ENCODE measurements at regions not wholly inside any gene's neighbourhood (a gene's known extent, or its start where the extent isn't known, plus 50 kb on each side); places are given as distances from the start of the nearest gene placed in this dataset.

DNA sequence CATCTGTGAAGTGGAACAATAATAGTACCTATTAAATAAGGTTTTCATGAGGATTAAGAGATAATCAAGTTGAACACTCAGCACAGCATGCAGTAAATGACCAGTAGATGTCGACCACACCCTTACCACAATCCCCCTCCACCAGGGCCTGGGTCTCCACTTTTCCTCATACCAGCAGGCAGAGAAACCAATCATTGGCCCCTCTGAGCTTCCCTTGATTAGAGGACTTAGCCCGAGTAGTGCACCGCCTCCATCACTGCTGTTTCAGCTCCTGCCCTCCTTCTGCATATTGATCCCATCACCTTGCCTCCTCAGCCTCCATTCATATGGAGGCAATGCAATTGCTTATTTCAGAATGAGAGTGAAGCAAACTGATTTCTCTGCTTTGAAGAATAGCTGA is 96.5 kb upstream of the CDH11 start:
- no peak for ATAC-seq
- intact Hi-C loops (cut with DNase I) = no loop called here
- no peak for DNase-seq

DNA sequence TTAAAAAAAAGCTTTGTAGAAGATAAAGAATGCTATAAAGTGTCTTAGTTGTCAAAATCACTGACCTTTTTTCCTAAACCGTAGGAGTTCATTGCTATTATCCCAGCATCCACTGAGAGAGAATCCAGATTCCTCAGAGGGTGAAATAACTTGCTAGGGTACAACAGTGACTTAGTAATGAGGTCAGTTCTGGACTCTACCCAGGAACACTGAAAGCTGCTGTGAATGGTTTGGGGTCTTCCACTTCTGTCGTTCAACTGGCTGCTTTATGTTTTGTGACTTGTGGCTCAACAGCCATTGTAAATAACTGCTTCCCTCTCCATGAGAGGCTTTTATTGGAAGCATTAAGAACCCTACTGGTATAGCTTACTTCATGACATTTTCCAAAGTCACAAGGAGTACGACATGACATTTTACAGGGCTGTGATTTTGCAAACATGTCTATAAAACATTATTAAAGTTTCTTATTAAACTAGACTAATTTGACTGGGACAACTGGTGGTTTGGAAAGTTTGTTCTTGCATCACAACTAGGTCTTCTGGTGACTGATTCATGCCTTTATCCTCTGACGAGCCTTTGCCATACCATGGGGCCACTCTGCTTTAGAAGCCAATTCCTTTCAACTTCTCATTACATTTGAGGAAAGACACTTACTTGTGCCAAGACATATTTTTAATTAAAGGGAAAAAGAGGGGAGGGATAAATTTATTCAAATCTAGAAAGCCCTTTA is 92.2 kb upstream of the CDH11 start:
- intact Hi-C loops (cut with DNase I) = no loop called here
- DNase-seq (no peak), ATAC-seq (no peak)

DNA sequence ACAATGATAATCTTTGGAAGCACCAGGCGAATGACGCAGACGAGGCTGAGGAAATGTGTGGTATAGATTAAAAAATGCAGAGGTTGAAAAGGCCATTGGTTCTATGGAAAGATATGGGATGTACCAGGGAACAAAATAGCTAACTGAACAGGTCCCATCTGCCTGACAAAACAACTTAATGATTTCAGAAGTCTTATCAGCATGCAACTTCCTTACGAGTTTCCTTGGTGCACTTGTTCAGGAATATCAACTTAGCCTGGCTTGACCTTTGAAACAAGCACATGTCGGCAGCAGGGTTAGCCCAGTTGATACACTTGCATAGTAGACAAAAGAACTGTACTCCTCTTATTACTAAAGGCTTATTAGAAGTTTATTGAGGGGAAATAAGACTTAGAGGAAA is 90.9 kb upstream of the CDH11 start:
- no peak for DNase-seq
- intact Hi-C loops (cut with DNase I) = no loop called here
- no peak for ATAC-seq

DNA sequence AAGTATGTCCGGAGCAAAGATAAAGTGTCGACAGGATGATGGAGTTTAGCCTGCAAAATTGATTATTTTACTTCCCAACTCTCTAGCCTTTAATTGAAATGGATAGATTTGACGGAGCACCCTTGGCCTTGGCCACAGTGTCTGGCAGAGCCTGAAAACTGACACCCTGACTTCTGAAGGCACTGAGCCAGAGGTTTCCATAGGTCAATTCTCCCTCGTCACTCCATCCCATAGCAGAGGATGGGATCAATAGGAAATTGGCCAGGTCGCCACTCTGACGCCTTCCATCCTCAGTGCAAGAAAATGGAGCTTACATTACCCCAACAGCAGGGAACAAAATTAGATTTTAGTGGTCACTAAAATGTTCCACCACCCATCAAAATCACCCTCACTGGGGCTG is 90.4 kb upstream of the CDH11 start:
- ATAC-seq = no peak
- intact Hi-C loops (cut with DNase I) = no loop called here
- DNase-seq = no peak

DNA sequence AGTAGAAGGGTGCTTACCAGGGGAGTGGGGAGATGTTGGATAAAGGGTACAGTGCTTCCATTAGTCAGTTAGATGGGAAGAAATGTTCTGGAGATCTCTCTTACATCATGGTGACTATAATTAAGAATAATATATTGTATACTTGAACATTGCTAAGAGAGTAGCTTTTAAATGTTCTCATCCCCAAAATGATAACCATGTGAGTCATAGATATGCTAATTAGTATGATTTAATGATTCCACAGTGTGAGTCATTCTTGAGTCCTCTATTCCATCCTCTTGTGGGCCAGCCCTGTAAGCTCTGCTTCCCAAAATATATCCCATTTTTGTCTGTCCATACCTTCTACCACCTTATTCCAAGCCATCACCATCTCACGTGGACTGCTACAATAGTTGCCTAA is 80.6 kb upstream of the CDH11 start:
- DNase-seq (no peak), ATAC-seq (peak in 1 of 2 donors; percentile 51)
- intact Hi-C loops (cut with DNase I) = no loop called here

DNA sequence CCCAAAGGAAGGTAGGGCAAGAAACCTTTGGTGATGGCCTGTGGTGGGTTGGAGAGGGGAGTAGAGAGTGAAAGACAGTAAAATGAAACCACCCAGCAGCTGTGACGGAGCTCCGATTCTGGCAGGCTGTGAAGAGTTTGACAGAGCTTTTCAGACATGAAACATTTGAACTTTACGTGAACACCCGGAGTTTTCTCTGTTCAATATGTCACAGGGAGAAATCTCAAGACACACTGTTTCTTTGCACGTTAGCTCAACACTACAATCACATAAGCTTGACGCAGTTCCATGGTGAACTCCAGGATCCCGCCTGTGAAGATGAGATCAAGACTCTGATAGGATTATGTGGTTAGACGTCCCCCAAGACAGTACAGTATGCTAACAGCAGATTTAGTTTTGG is 79.6 kb upstream of the CDH11 start:
- intact Hi-C loops (cut with DNase I) = no loop called here
- no peak for ATAC-seq
- DNase-seq = no peak

DNA sequence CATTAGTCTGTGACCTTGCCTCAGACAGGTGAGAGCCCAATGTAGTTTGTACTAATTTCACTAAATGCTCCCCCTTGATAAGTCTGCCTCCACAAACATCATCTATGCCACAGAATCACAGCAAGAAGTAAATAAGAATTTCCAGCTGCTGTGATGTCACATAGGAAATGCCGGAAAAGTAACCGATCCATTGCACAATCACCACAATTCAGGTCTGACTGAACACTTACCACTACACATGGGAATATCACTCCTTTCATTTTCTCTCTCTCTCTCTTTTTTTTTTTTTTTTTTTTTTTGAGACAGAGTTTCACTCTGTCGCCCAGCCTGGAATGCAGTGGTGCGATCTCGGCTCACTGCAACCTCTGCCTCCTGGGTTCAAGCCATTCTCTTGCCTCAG is 79.0 kb upstream of the CDH11 start:
- ATAC-seq = no peak
- intact Hi-C loops (cut with DNase I) = no loop called here
- no peak for DNase-seq

DNA sequence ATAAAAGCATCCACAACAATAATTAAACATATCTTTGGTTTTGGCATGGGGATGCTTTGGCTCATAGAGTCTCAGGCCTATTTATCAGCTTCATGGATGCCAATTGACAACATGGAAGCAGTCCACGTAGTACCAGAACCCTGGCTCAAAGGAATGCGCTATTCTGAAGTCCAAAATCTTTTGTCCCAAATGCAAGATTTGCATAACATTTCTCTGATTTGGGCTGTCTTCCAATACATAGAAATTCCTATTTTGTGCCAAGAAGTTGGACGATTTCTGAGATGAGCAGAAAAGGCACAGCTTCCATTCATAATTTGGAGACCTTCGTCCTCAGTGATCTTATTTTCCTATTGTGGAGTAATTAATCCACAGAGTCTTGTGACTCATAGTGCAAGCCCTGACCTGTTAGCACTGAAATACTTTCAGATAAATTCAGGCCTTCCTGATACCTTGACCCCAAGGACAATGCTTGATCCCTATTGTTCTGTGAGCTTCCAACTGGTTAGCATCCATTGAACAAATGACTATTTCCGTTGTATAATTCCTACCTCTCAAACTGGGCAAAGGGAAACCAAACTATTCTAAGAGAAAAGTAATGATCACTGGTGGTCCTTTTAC is 78.4 kb upstream of the CDH11 start:
- DNase-seq (no peak), ATAC-seq (no peak)
- intact Hi-C loops (cut with DNase I) = no loop called here

DNA sequence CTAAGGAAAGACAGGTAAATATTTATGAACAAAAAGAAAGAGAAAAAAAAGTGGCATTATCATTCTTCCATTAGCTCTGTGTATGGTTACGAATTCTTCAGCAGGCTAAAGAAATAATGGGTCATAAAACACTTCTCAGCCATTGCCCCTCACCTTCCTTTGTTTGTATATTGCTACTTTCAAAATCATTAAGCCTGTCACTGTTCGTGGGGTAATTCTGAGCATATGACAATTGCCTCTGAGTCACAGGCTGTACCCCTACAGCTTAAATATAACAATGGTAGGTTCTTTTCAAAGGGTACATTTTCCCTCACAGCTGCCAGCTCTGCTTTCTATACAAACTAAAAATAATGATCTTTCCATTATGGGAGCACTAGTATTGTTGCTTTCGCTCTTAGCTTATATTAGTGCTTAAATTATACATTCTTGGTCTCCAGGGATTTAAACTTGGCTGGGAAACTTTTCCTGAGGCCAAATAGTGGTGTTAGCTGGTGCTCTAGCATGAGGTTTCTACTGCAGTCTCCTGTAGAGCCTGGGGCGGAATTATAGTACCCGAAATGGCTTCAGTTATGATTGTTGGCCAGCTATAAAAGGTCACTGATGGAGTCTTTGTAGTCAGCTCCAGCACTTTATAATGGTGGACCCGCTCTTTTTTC is 74.7 kb upstream of the CDH11 start:
- intact Hi-C loops (cut with DNase I) = no loop called here
- ATAC-seq (no peak), DNase-seq (no peak)

DNA sequence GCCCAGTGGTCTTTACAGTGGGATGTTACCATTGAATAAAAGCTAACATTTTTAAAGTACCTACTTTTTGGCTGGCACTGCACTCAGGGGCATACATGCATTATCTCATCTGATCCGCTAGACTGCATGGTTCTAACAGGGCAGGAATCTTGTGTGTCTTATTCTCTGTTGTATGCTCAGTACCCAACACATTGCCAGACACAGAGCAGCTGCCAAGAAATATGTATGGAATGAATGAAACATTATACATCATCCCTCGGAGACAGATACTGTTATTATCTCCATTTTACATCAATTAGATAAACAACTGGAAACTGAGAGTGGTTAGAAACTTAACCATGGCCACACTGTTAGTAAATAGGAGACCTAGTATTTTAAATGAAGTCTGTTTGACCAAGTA is 74.1 kb upstream of the CDH11 start:
- intact Hi-C loops (cut with DNase I) = no loop called here

DNA sequence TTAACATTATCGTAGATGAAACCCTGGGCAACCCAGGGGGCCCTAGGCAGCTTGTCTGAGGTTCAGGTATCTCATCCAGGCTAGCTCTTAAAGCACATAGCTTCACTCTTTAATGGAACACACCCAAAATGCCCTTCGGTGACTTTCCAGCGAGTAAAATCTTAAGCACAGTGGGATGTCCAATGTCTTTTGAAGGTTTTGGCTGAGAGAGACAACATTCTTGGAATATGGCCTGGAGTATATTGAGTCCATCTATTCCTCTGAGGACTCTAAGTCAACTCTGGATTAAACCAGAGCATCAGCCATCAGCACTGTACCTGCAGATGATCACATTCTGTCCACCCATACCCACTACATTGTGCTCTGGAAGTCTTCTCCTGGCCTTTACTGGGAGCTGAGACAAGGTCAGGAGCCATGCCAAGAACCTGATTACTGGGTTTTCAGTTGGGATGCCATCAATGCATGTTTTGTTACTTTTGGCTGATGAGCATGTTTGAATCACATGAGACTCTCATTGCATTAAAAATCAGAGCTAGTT is 63.4 kb upstream of the CDH11 start:
- intact Hi-C loops (cut with DNase I) = no loop called here
- ATAC-seq (peak in 1 of 2 donors; percentile 19), DNase-seq (no peak)

More for the DNA sequence above, 74.1 kb upstream of the CDH11 start:
- no peak for ATAC-seq
- no peak for DNase-seq

DNA sequence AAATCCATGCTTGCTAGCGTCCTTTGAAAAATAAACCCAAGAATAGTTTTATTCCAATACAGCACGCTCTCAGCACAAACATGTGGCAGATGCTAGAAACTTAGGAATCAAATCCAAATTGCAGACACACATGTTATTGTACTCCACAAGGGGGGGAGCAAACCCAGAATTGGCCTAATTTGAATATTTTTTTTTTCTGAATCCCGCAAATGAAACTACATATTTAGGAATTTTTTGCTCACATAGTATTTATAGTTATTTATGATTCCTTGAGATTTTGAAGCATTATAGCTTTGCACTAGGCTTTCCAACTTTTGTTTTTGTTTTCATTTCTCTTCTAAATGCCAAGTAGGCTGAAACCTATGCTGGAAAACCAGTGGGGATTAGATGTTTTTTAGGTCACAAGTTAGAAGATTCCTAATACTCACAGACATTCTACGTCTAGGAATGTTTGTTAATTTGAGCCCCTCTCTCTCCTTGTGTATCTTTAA is 59.3 kb upstream of the CDH11 start:
- no peak for ATAC-seq
- no peak for DNase-seq
- intact Hi-C loops (cut with DNase I) = no loop called here

DNA sequence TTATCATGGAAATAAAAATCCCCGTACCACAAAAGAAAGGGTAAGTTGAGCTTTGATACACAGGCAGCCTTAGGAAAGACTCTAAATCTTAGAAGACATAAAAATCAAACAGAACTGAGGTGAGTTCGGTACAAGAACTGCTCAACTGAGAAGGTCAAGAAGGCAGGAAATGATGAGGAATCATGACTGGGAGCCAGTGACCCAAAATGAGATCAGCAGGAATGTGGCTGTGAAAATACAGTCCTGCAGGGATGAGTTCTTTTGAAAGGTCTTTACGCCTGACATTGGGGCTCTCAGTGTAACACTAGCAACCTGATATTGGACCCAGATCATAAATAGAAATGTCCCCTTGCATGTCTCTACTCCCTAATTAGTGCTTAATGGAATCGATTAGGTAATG is 56.3 kb upstream of the CDH11 start:
- no peak for ATAC-seq
- intact Hi-C loops (cut with DNase I) = no loop called here
- no peak for DNase-seq

DNA sequence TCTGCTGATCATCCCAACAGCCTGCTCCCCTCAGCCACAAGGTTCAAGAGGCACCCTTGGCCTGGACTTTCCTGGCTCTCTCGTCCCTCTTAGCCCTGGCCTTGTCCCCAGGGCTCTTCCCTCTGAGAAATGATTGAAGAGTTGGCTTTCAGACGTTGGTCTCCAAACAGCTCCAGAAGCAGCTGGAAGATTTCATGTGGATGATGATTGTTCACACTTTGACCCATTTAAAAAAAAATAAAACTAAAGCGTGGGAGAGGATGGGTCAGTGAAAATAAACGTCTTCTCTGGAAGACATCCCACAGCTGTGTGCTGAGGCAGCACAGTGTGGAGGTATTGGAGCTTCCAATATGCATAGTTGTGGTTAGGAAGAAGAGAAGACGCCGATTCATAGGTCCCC is 54.7 kb upstream of the CDH11 start:
- ATAC-seq (peak; percentile 87 to 92), DNase-seq (no peak)
- intact Hi-C loops (cut with DNase I) = no loop called here

DNA sequence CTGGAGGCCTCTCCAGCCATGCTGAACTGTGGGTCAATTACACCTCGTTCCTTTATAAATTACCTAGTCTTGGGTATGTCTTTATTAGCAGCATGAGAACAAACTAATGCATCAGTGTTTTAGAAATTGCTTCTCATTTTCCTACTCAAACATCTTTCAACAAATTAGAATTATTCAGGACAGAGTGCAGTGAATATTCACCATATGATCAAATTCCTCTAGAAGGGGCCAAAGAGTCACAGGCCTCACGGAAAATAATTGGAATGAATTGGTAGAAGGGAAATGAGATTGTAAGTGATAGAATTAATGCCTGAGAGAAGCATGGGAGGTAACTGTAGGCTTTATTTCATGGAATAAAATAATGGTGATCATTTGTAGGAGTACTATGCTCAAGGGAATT is 50.5 kb upstream of the CDH11 start:
- intact Hi-C loops (cut with DNase I) = no loop called here
- no peak for ATAC-seq
- no peak for DNase-seq
